BLaER1 treated with 17β-estradiol and CSF1 and Interleukin-3, amounts not matched to agents 10 nM and 100 nM (cell line): ENCODE measurements at regions not wholly inside any gene's neighbourhood (a gene's known extent, or its start where the extent isn't known, plus 50 kb on each side); places are given as distances from the start of the nearest gene placed in this dataset.
A peak's percentile ranks its signal among the peaks of the same experiment; 100 is the strongest.

Experiments used
- H3K27ac ChIP-seq, 11 experiments: shearing (Covaris generic); formaldehyde crosslinking; 2 replicates each; pipeline ENCODE4 v1.8.1; 2022
- H3K27me3 ChIP-seq, 11 experiments: shearing (Covaris generic); formaldehyde crosslinking; 2 replicates each; pipeline ENCODE4 v1.8.1; 2022
- H3K36me3 ChIP-seq, 11 experiments: shearing (Covaris generic); formaldehyde crosslinking; 2 replicates each; pipeline ENCODE4 v1.8.1; 2022
- H3K4me1 ChIP-seq, 10 experiments: shearing (Covaris generic); formaldehyde crosslinking; 2 replicates each; pipeline ENCODE4 v1.8.1; 2022
- H3K4me2 ChIP-seq, 11 experiments: shearing (Covaris generic); formaldehyde crosslinking; 2 replicates each; pipeline ENCODE4 v1.8.1; 2022
- H3K4me3 ChIP-seq, 10 experiments: shearing (Covaris generic); formaldehyde crosslinking; 2 replicates each; pipeline ENCODE4 v1.8.1; 2022
- H3K9ac ChIP-seq, 11 experiments: shearing (Covaris generic); formaldehyde crosslinking; 2 replicates each; pipeline ENCODE4 v1.8.1; 2022
- H3K9me3 ChIP-seq, 11 experiments: shearing (Covaris generic); formaldehyde crosslinking; replicated peaks in 1 of 11; 2 replicates each; pipeline ENCODE4 v1.8.1; 2022
- H4K20me1 ChIP-seq, 11 experiments: shearing (Covaris generic); formaldehyde crosslinking; 2 replicates each; pipeline ENCODE4 v1.8.1; 2022
- Cebpa-rat ChIP-seq, 11 experiments: shearing (Covaris generic); IDR thresholded peaks; 2 replicates each; pipeline ENCODE4 v1.8.1; 2022

- H3K27ac ChIP-seq = no peak overlapping the region
- no peak overlapping the region for H3K4me2 ChIP-seq
- H3K9ac ChIP-seq = no peak overlapping the region
- peaks cover 0 to 7% (median 0%) of the 10 kb centered on the region in 10 experiments; a peak in 1 of 20 replicates for H3K4me1 ChIP-seq
- no peak for TF ChIP-seq Cebpa-rat (IDR thresholded peaks at IDR 0.05)
- peaks cover 0 to 30% (median 10%) of the 10 kb centered on the region in 11 experiments; a peak in 9 of 22 replicates for H3K36me3 ChIP-seq
- no peak overlapping the region for H3K4me3 ChIP-seq
- peaks cover 0 to 12% (median 0%) of the 10 kb centered on the region in 11 experiments; a peak in 3 of 22 replicates for H4K20me1 ChIP-seq
- no peaks in the 10 kb centered on the region for H3K9me3 ChIP-seq
- H3K27me3 ChIP-seq = no peaks in the 10 kb centered on the region
Observed at GRCh38 chr6:154885214-154885613, 109.9 kb upstream of the TIAM2 start.

GRCh38 chr6:154886016-154886415 is 109.1 kb upstream of the TIAM2 start:
- TF ChIP-seq Cebpa-rat (IDR thresholded peaks at IDR 0.05) = no peak
- no peak overlapping the region for H3K4me3 ChIP-seq
- no peaks in the 10 kb centered on the region for H3K9me3 ChIP-seq
- H3K27ac ChIP-seq = no peak overlapping the region
- H3K36me3 ChIP-seq = peaks cover 0 to 30% (median 10%) of the 10 kb centered on the region in 11 experiments; a peak in 9 of 22 replicates
- no peaks in the 10 kb centered on the region for H3K27me3 ChIP-seq
- H3K9ac ChIP-seq = no peak overlapping the region
- peaks cover 0 to 7% (median 0%) of the 10 kb centered on the region in 10 experiments; a peak in 1 of 20 replicates for H3K4me1 ChIP-seq
- peaks cover 0 to 12% (median 0%) of the 10 kb centered on the region in 11 experiments; a peak in 3 of 22 replicates for H4K20me1 ChIP-seq
- H3K4me2 ChIP-seq = no peak overlapping the region

GRCh38 chr6:154886471-154886870 is 108.6 kb upstream of the TIAM2 start:
- TF ChIP-seq Cebpa-rat (IDR thresholded peaks at IDR 0.05) = no peak
- Histone ChIP-seq H3K4me3 (no peak overlapping the region), H3K9me3 (no peaks in the 10 kb centered on the region)

GRCh38 chr6:154887051-154887450 is 108.1 kb upstream of the TIAM2 start:
- no peak overlapping the region for H3K4me3 ChIP-seq
- H4K20me1 ChIP-seq = peaks cover 0 to 12% (median 0%) of the 10 kb centered on the region in 11 experiments; a peak in 3 of 22 replicates
- H3K4me2 ChIP-seq = no peak overlapping the region
- no peak overlapping the region for H3K9ac ChIP-seq
- H3K4me1 ChIP-seq = peaks cover 0 to 7% (median 0%) of the 10 kb centered on the region in 10 experiments; a peak in 1 of 20 replicates
- no peaks in the 10 kb centered on the region for H3K9me3 ChIP-seq
- H3K27ac ChIP-seq = no peak overlapping the region
- H3K36me3 ChIP-seq = peaks cover 0 to 27% (median 10%) of the 10 kb centered on the region in 11 experiments; a peak in 9 of 22 replicates
- no peaks in the 10 kb centered on the region for H3K27me3 ChIP-seq
- no peak for TF ChIP-seq Cebpa-rat (IDR thresholded peaks at IDR 0.05)

More at GRCh38 chr6:154886471-154886870, 108.6 kb upstream of the TIAM2 start:
- peaks cover 0 to 30% (median 10%) of the 10 kb centered on the region in 11 experiments; a peak in 9 of 22 replicates for H3K36me3 ChIP-seq
- no peak overlapping the region for H3K4me2 ChIP-seq
- peaks cover 0 to 7% (median 0%) of the 10 kb centered on the region in 10 experiments; a peak in 1 of 20 replicates for H3K4me1 ChIP-seq
- H4K20me1 ChIP-seq = peaks cover 0 to 12% (median 0%) of the 10 kb centered on the region in 11 experiments; a peak in 3 of 22 replicates
- no peaks in the 10 kb centered on the region for H3K27me3 ChIP-seq
- H3K27ac ChIP-seq = no peak overlapping the region
- H3K9ac ChIP-seq = no peak overlapping the region

GRCh38 chr6:154888421-154889295 is 106.5 kb upstream of the TIAM2 start:
- TF ChIP-seq Cebpa-rat (IDR thresholded peaks at IDR 0.05) = no peak
- Histone ChIP-seq H3K27ac (no peak overlapping the region), H3K27me3 (no peaks in the 10 kb centered on the region), H3K4me3 (no peak overlapping the region), H4K20me1 (peaks cover 0 to 12% (median 0%) of the 10 kb centered on the region in 11 experiments; a peak in 3 of 22 replicates), H3K36me3 (peaks cover 0 to 11% (median under 1%) of the 10 kb centered on the region in 11 experiments; a peak in 6 of 22 replicates), H3K4me1 (peaks cover 0 to 7% (median 0%) of the 10 kb centered on the region in 10 experiments; a peak in 1 of 20 replicates), H3K9me3 (no peaks in the 10 kb centered on the region), H3K4me2 (no peak overlapping the region), H3K9ac (no peak overlapping the region)

GRCh38 chr6:154890874-154891273 is 104.2 kb upstream of the TIAM2 start:
- peaks cover 0 to 5% (median 0%) of the 10 kb centered on the region in 11 experiments; a peak in 3 of 22 replicates for H4K20me1 ChIP-seq
- no peak overlapping the region for H3K9ac ChIP-seq
- peaks cover 0 to 15% (median 4%) of the 10 kb centered on the region in 10 experiments; a peak in 10 of 20 replicates for H3K4me1 ChIP-seq
- no peak for TF ChIP-seq Cebpa-rat (IDR thresholded peaks at IDR 0.05)
- no peaks in the 10 kb centered on the region for H3K9me3 ChIP-seq
- no peaks in the 10 kb centered on the region for H3K27me3 ChIP-seq
- no peak overlapping the region for H3K4me2 ChIP-seq
- no peak overlapping the region for H3K4me3 ChIP-seq
- no peak overlapping the region for H3K27ac ChIP-seq
- H3K36me3 ChIP-seq = peaks cover 0 to 7% (median 2%) of the 10 kb centered on the region in 11 experiments; a peak in 6 of 22 replicates

GRCh38 chr6:154891901-154892300 is 103.2 kb upstream of the TIAM2 start:
- TF ChIP-seq Cebpa-rat (IDR thresholded peaks at IDR 0.05) = no peak
- H4K20me1 ChIP-seq = peaks cover 0 to 3% (median 0%) of the 10 kb centered on the region in 11 experiments; a peak in 2 of 22 replicates
- no peak overlapping the region for H3K9ac ChIP-seq
- no peaks in the 10 kb centered on the region for H3K27me3 ChIP-seq
- H3K4me3 ChIP-seq = no peak overlapping the region
- no peaks in the 10 kb centered on the region for H3K9me3 ChIP-seq
- peaks cover 0 to 14% (median 4%) of the 10 kb centered on the region in 11 experiments; a peak in 5 of 22 replicates for H3K36me3 ChIP-seq
- H3K27ac ChIP-seq = no peak overlapping the region
- H3K4me1 ChIP-seq = peaks cover 0 to 15% (median 4%) of the 10 kb centered on the region in 10 experiments; a peak in 10 of 20 replicates
- no peak overlapping the region for H3K4me2 ChIP-seq

GRCh38 chr6:154893917-154894316 is 101.2 kb upstream of the TIAM2 start:
- H3K4me2 ChIP-seq = 0 out of 22 replicates have a peak overlapping the region, but pooled peaks of 1 of the 11 experiments have one; percentile 62
- peaks cover 0 to 15% (median 4%) of the 10 kb centered on the region in 10 experiments; a peak in 10 of 20 replicates for H3K4me1 ChIP-seq
- peaks cover 0 to 3% (median 0%) of the 10 kb centered on the region in 11 experiments; a peak in 2 of 22 replicates for H4K20me1 ChIP-seq
- no peaks in the 10 kb centered on the region for H3K27me3 ChIP-seq
- H3K9me3 ChIP-seq = no peaks in the 10 kb centered on the region
- peaks cover 0 to 33% (median 4%) of the 10 kb centered on the region in 11 experiments; a peak in 6 of 22 replicates for H3K36me3 ChIP-seq
- H3K9ac ChIP-seq = no peak overlapping the region
- no peak overlapping the region for H3K27ac ChIP-seq
- TF ChIP-seq Cebpa-rat (IDR thresholded peaks at IDR 0.05) = no peak
- no peak overlapping the region for H3K4me3 ChIP-seq

GRCh38 chr6:154894902-154895301 is 100.2 kb upstream of the TIAM2 start:
- H3K36me3 ChIP-seq = peaks cover 0 to 30% (median 4%) of the 10 kb centered on the region in 11 experiments; a peak in 7 of 22 replicates
- H3K27me3 ChIP-seq = no peaks in the 10 kb centered on the region
- TF ChIP-seq Cebpa-rat (IDR thresholded peaks at IDR 0.05) = no peak
- H4K20me1 ChIP-seq = peaks cover 0 to 3% (median 0%) of the 10 kb centered on the region in 11 experiments; a peak in 2 of 22 replicates
- H3K9me3 ChIP-seq = no peaks in the 10 kb centered on the region
- peak overlapping the region in 5 of 11 experiments; percentile 26 to 69 (median 53); a peak in 9 of 22 replicates for H3K4me2 ChIP-seq
- H3K4me3 ChIP-seq = no peak overlapping the region
- H3K27ac ChIP-seq = peak overlapping the region in 3 of 11 experiments; percentile 9 to 43 (median 31); a peak in 1 of 22 replicates
- H3K4me1 ChIP-seq = peaks cover 0 to 15% (median 4%) of the 10 kb centered on the region in 10 experiments; a peak in 10 of 20 replicates
- no peak overlapping the region for H3K9ac ChIP-seq
